Gastrocnemius medialis (tissue), 4 donors: ENCODE measurements at regions not wholly inside any gene's neighbourhood (a gene's known extent, or its start where the extent isn't known, plus 50 kb on each side); places are given as distances from the start of the nearest gene placed in this dataset.

Experiments used
- POLR2A ChIP-seq, 2 donors: fragments of 450-650 bp; IDR thresholded peaks; one replicate each; pipeline ENCODE4 v1.6.1; 2017; ENCODE audit warnings: antibody characterized with exemption in 2 of 2, mild to moderate bottlenecking in 2 of 2, moderate library complexity in 2 of 2
- TF ChIP-seq, protein P1 (sequence below), 5 experiments: fragments of 450-650 bp in 3 of 5; fragments of 200-600 bp in 2 of 5; sonication (generic) in 2 of 5; IDR thresholded peaks in 4 of 5; conservative IDR thresholded peaks in 1 of 5; 1 replicate in 4 of 5; 2 replicates in 1 of 5; pipeline ENCODE4 v1.5.1; 2016 to 2019; ENCODE audit warnings: antibody characterized with exemption in 5 of 5, mild to moderate bottlenecking in 3 of 5, moderate library complexity in 3 of 5

- TF ChIP-seq, protein P1, sequence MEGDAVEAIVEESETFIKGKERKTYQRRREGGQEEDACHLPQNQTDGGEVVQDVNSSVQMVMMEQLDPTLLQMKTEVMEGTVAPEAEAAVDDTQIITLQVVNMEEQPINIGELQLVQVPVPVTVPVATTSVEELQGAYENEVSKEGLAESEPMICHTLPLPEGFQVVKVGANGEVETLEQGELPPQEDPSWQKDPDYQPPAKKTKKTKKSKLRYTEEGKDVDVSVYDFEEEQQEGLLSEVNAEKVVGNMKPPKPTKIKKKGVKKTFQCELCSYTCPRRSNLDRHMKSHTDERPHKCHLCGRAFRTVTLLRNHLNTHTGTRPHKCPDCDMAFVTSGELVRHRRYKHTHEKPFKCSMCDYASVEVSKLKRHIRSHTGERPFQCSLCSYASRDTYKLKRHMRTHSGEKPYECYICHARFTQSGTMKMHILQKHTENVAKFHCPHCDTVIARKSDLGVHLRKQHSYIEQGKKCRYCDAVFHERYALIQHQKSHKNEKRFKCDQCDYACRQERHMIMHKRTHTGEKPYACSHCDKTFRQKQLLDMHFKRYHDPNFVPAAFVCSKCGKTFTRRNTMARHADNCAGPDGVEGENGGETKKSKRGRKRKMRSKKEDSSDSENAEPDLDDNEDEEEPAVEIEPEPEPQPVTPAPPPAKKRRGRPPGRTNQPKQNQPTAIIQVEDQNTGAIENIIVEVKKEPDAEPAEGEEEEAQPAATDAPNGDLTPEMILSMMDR (IDR thresholded peaks at IDR 0.05 in 4 of 5, conservative IDR thresholded peaks at IDR 0.05 in 1 of 5): no peak
- TF ChIP-seq POLR2A (IDR thresholded peaks at IDR 0.05): no peak
These were observed 422.3 kb downstream of the CBLN4 start for GRCh38 chr20:55583036-55583435.
